PFSK-1 (cell line): ENCODE measurements at regions not wholly inside any gene's neighbourhood (a gene's known extent, or its start where the extent isn't known, plus 50 kb on each side); places are given as distances from the start of the nearest gene placed in this dataset.

ENCODE experiments used
- FOXP2 ChIP-seq: optimal IDR thresholded peaks from 2 replicates; pipeline ENCODE3; 2011; ENCODE audit warnings: borderline replicate concordance, control low read depth, inconsistent platforms; ENCODE audit not compliant: insufficient read depth; ENCODE audit errors: extremely low read length, extremely low read depth
- POLR2AphosphoS5 ChIP-seq: IDR thresholded peaks from 2 replicates; pipeline ENCODE4 v1.6.1; 2012; ENCODE audit warnings: low read depth, mild to moderate bottlenecking, control low read depth, low read length, moderate library complexity
- SIN3A ChIP-seq: IDR thresholded peaks from 2 replicates; pipeline ENCODE4 v1.6.1; 2012; ENCODE audit warnings: mild to moderate bottlenecking, low read length, moderate library complexity, borderline replicate concordance; ENCODE audit not compliant: insufficient read depth
- TAF1 ChIP-seq: IDR thresholded peaks from 2 replicates; pipeline ENCODE4 v1.6.1; 2012; ENCODE audit warnings: low read length, control low read depth, borderline replicate concordance; ENCODE audit not compliant: insufficient read depth
- TF ChIP-seq, protein P1 (sequence below), 2 experiments: IDR thresholded peaks; 2 replicates each; pipeline versions ENCODE4 v1.6.1 to v1.8.0; 2011 to 2012; ENCODE audit warnings: low read depth in 2 of 2, low read length in 2 of 2, control low read depth in 1 of 2, inconsistent platforms in 1 of 2, mild to moderate bottlenecking in 1 of 2, moderate library complexity in 1 of 2; ENCODE audit not compliant: insufficient read depth in 1 of 2

DNA sequence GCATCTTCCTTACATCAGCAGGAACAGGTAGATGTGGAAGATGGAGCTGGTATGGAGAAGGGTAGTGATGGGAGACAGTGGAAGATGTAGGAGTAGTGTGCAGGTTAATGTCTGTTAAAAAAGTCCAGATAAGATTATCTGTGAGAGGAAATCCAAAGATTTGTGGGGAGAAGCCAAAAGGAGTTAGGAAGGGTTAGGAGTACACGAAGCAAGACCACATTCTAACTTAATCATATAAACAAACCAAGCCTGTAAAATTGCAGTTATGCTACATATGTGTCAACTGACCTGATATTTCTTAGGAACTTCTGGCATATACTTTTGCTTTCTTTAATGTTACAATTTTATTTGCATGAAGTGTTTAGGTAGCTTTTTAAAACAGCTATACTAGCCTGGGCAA is 142.1 kb upstream of the DMRT1 start:
- TF ChIP-seq POLR2AphosphoS5 (no peak), SIN3A (no peak), TAF1 (no peak), FOXP2 (no peak)
- TF ChIP-seq, protein P1, sequence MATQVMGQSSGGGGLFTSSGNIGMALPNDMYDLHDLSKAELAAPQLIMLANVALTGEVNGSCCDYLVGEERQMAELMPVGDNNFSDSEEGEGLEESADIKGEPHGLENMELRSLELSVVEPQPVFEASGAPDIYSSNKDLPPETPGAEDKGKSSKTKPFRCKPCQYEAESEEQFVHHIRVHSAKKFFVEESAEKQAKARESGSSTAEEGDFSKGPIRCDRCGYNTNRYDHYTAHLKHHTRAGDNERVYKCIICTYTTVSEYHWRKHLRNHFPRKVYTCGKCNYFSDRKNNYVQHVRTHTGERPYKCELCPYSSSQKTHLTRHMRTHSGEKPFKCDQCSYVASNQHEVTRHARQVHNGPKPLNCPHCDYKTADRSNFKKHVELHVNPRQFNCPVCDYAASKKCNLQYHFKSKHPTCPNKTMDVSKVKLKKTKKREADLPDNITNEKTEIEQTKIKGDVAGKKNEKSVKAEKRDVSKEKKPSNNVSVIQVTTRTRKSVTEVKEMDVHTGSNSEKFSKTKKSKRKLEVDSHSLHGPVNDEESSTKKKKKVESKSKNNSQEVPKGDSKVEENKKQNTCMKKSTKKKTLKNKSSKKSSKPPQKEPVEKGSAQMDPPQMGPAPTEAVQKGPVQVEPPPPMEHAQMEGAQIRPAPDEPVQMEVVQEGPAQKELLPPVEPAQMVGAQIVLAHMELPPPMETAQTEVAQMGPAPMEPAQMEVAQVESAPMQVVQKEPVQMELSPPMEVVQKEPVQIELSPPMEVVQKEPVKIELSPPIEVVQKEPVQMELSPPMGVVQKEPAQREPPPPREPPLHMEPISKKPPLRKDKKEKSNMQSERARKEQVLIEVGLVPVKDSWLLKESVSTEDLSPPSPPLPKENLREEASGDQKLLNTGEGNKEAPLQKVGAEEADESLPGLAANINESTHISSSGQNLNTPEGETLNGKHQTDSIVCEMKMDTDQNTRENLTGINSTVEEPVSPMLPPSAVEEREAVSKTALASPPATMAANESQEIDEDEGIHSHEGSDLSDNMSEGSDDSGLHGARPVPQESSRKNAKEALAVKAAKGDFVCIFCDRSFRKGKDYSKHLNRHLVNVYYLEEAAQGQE (IDR thresholded peaks at IDR 0.05; ENCODE audit: insufficient read depth in 1 of 2, low read depth in 2 of 2, low read length in 2 of 2), result no peak
